Activated CD4-positive, alpha-beta T cell treated with anti-CD3 and anti-CD28 coated beads, Interleukin-2, amount 50 U/mL, for 1 hour (primary cell): ENCODE measurements at regions not wholly inside any gene's neighbourhood (a gene's known extent, or its start where the extent isn't known, plus 50 kb on each side); places are given as distances from the start of the nearest gene placed in this dataset.
"Not testable (repeated sequence)": the region's sequence is repeated elsewhere in the genome, so short reads cannot be mapped to it uniquely, and the experiment has no call there.

Experiments
- DNase-seq: peaks from one replicate; pipeline ENCODE4 v3.0.0-alpha.2; 2020

DNA sequence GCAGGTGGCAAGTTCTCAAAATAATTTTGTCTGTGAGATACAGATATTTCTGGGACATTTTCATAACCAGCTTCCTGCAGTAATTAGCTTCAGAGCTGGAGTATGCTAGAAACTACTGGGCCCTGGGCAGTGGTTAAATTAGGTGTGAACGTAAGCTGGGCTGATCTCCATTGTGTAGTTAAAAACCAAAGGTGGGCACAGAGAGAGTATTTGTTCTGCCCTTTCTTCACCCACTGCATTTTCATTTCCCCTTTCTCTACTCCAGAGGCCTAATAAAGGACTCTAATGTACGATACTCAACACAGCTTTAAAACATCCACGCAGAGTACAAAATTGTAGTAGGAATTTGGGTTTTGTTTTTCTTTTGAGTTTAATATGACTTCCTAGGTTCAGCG, 252.7 kb downstream of the SPRY1 start:
- DNase-seq: no peak

DNA sequence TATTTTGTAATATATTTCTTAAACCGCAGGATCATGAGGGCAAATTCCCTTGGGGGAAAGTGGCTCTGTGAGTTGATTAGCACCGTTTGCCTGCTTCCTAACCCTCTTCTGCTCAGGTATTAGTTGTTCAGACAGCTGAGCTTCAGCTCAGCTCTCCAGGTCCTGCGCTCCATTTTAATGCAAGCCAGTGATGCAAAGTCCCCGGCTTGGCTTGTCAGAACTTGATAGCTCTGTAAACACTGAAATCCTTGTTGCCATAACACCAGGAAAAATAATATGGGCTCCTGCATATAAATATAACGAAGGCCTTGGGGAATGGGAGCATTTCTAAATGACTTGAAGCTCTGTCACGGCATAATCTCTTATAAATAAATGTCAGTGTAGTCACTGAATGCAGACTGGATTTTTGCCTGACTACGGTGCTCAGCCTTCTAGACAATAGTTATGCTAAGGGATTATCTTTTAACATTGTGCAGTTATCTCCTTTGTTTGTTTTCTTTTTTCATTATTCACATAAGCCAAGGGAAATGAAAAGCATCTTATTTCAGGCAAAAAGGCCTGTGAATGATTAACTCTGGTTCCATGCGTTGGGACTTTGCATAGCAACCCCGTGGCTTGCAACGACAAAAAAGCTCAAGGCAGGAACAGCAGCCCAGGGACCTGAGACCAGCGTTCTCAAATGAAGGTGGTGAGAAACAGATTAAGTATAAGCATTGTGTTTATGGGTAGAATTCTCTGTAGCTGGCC, 253.2 kb downstream of the SPRY1 start:
- DNase-seq: no peak

DNA sequence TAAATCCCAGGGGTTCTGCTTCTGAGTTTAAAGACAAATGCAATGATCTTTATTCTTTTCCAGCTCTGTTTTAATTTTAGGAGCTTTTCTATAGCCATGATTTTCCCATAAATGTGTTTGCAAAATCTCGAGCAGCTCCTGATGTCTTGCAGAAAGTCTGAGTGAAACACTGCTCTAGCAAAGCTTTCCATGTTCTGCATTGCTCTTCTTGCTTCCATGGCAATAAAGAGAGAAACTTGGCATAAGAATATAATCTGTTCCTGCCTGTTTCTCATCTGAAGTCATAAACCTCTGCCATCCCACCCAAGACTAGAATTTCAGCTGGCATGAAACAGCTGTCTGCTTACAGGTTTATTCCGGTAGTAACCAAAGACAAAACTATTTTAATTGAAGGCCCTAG, 254.5 kb downstream of the SPRY1 start:
- no peak for DNase-seq

DNA sequence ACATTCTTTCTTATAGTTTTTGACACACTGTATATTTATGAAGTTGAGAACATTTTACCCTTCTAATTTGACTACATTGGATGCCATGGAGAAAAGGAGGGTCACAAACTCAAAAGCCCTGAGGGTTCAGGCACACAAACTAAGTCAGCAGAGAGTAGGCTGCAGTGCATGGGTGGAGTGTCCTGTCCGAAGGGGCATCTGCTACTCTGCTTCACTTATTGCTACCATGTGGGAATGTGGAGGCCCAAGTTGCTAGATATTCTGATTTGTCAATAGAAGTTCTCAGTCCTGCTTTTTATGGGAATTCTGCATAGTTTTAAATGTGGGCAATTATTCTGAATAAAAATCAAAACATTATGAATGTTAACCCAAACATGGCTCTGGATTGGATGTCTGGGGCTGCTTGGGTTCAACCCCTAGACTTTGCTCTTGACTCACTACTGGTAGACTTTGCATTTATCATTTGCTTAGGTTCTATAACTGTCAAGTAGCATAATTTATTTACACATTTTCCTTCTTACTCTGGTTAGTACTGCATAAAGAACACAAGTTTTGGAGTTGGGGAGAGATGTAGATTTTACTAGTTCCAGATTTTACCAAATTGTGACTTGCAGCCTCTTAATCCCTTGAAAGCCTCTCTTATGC, 255.1 kb downstream of the SPRY1 start:
- no peak for DNase-seq

DNA sequence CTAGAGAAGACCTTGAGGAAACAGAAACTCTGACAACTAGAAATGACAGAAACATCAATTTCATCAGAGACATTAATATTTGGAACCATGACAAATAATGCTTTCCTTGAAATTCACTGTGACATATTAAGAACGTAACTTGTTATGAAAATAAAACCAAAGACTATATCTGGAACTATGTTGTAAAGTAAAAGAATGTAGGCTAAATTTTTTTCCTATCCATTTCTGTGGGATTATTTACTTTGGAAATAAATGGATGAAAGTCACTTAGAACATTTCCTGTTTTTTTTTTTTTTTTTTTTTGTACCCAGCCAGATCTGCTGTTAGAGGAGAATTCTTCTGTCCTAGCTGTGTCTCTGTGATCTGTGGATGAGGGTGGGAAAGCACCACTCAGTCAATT, 255.9 kb downstream of the SPRY1 start:
- no peak for DNase-seq

DNA sequence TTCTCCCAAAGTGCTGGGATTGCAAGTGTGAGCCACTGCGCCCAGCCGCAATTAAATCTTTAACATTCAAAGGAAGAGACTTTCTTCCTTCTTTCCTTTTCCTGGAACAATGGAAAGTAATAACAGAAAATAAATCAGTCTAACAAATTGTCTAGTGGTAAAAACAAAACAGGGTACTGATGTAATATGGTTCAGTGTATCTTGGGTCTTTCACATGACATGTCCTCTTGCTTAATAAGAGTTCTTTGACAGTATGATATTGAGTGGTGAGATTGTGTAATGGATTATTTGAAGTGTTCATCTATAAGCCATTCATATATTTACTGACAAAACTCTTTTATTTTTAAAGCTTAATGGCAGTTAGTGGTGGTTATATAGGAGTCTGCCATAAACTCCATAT, 256.6 kb downstream of the SPRY1 start:
- DNase-seq: no peak

DNA sequence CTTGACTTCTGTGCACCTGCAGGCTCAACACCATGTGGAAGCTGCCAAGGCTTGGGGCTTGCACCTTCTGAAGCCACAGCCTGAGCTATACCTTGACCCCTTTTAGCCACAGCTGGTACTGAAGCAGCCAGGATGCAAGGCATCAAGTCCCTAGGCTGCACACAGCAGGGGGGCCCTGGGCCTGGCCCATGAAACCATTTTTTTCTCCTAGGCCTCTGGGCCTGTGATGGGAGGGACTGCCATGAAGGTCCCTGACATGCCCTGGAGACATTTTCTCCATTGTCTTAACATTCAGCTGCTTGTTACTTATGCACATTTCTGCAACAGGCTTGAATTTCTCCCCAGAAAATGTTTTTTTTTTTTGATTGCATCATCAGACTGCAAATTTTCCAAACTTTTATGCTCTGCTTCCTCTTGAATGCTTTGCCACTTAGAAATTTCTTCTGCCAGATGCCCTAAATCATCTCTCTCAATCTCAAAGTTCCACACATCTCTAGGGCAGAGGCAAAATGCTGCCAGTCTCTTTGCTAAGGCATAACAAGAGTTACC, 260.2 kb downstream of the SPRY1 start:
- not testable (repeated sequence) for DNase-seq

DNA sequence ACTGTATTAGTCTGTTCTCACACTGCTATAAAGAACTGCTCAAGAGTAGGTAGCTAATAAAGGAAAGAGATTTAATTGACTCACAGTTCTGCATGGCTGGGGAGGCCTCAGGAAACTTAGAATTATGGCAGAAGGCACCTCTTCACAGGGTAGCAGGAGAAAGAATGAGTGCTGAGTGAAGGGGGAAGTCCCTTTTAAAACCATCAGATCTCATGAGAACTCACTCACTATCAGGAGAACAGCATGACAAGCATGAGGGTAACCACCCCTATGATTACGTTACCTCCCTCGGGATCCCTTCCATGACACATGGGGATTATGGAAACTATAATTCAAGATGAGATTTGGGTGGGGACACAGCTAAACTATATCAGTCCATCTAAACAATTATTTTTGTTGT, 261.0 kb downstream of the SPRY1 start:
- not testable (repeated sequence) for DNase-seq

DNA sequence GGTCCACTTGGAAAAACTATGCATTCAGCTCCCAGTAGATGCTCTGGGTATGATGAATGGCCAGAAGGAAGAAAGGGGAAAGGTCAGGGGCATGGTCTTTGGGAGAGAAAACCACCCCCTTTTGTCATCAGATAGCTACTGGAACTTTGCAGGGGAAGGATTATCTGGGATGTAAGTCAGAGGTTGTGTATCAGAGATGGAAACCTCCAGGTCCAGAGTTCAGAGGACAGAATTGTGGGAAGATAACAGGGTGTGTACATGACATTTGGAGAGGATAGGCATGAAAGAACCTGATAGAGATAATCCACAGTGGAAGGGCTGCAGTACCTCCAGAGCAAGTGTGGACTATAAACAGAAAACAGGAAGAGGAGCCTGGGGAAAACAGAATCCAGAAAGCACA, 262.7 kb downstream of the SPRY1 start:
- DNase-seq: no peak

DNA sequence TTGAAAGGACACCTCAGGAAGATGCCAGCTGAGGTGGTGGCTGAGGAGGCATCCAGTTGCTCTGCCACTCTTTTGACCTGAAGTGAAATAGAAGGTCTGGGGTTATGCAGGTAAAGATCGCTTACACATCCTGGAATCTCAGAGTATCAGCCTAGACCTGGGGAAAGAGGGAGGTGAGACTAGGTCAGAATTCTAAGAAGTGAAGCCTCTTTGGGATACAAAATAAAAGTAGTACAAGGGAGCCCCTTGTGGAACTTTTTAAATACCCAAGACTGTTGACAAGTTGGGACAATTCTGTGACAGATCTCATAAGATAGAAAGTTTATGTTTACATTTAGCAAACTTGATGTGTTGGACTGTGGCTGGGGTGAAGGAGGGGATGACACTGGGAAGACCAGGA, 263.1 kb downstream of the SPRY1 start:
- DNase-seq: no peak

DNA sequence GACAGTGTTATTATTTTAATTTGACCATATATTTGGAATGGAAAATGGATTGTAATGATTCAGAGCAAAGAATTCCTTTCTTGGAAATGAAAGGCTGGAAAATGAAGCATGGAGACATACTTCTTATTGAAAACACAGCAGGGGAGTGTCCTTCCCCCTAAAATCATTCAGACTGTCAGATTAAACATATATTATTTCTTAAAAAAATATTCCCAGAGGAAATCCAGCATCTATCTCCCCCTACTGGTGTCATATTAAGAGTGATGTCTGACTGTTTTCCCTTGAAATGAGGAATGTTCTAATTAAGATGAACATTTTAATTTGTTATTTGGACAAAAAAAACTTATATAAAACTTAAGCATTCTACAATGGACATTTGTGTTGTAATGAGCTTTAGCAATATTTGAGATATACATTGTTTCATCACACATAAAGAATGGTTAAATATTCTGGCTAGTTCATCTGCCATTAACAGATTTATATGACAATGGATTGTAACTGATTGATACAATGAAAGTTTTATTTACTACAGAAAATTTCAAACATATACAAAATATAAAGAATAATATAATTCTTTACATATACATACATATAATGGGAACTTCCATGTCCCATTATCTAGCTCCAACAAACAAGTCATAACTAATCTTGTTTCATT, 264.6 kb downstream of the SPRY1 start:
- no peak for DNase-seq

DNA sequence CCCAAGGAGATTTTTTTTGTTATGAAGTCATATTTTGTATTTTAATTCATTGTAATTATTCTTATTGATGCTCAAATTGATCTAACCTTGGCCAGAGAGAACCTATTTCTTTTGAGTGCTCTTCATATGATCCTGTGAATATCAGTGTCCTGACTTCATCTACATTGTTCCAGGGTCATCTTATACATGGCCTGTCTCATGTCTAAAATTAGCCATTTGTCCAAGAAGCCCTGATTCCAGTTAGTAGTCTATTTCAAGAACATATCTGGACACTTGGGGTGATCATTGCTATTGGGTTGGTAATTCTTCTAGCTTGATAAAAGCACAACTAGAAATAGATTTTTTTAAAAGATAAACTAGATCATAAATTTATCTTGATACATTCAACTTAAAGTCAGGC, 266.2 kb downstream of the SPRY1 start:
- no peak for DNase-seq

DNA sequence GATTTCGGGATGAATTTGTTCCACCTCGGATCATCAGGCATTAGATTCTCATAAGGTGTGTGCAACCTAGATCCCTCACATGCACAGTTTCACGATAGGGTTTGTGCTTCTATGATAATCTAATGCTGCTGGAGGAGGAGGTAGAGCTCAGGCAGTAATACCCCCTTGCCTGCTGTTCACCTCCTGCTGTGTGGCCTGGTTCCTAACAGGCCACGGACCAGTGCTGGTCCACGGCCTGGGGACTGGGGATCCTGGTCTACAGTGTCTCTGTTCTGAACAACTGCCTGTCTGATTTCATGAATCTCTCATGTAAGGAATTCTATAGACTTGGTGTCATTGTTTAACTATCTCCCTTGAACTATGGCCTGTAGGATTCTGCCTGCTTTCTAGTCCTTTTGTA, 269.9 kb downstream of the SPRY1 start:
- no peak for DNase-seq

DNA sequence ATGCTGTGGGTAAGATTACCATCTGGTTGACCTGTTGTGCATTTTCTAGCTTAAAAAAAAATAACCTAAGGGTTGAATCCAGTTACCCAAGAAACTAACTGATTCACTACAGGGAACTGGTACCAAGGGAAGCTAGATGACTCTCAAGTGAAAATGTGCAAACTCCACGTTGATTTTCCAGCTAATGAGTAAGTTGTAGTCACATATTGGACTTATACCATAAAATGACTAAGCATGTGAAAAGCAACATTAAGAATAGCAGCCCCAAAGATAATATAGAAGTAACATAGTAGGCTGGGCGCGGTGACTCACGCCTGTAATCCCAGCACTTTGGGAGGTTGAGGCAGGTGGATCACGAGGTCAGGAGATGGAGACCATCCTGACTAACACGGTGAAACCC, 270.9 kb downstream of the SPRY1 start:
- DNase-seq: no peak

DNA sequence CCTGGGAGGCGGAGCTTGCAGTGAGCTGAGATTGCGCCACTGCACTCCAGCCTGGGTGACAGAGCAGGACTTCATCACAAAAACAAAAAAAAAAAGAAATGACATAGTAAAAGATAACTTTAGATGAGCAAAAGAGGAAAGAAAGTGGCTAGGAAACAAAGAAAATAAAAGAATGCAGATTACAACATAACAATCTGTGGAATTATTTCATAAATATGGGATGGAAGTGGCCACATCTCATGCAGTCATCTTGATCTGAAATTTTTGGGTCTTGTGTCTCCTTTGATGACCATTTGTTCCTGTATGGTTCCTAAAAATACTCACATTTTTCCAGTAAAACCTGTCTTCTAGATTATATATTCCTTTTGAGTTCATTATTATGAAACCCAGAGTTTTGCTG, 271.4 kb downstream of the SPRY1 start:
- DNase-seq: no peak

DNA sequence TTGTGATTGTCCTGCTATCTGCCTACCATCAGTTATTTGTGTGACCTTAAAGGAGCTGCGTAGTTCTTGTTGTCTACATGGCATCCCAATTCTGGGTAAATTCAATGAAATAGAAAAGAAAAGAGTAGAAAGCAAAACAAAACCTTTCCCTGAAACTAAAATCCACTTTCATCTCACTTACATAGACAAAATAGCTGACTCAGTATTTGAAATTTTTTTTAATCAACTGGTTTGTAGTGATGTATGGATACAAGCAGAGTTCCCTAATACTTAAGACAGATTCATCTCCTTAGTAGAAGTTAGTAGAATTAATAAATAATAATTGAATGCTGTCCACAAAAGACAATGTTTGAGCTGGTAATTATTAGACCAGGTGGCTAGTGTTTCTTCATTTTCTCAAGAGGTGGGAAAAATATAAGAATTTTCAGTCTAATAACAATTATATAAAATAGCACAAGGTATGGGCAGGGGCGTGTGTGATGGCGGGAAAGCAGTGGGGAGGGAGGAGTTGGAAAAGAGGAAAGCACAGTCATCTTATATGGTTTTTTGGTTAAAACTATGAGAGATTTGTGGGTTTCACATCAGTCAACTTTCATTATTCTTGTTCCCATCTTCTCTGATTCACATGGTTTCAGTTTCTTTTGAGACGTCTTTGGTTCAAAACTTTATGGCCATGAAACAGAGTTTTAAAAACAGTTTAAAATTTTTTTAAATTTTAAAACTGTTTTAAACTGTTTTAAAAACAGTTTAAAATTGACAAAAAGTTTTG, 275.2 kb downstream of the SPRY1 start:
- DNase-seq: no peak

DNA sequence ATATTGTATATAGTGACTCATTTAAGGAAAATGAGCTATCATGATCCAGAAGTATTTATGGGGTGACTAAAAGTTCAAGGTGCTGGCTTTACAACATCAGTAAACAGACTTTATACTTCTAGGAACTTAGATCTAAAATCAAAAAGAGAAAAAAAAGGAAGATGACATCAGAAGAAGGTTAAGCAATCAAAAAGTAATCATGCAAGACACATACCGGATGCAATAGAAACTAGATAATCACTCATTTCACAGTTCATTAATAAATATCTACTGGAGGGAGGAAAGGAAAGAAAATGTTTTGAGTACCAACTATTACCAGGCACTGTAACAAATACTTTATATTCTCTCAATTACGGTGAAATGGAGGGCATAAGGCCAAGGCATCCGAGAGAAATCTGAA, 276.4 kb downstream of the SPRY1 start:
- DNase-seq: no peak

DNA sequence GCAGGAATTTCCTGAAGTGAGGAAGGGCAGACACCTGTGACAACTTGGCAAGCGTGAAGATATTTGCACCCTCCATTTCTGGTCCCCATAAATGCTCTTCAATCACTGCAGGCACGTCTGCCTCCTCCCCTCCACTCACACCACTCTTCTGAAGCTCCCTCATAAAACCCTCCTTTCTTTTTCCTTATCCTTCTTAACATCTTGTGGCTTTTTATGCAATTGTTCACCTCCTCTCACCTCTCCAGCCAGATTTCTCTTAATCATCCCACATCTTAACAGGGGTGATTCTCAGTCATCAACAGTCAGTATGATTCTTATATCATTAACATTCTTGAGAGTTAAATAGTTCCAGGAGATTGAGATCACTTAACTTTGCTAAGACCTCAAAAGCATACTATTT, 277.4 kb downstream of the SPRY1 start:
- DNase-seq: no peak

DNA sequence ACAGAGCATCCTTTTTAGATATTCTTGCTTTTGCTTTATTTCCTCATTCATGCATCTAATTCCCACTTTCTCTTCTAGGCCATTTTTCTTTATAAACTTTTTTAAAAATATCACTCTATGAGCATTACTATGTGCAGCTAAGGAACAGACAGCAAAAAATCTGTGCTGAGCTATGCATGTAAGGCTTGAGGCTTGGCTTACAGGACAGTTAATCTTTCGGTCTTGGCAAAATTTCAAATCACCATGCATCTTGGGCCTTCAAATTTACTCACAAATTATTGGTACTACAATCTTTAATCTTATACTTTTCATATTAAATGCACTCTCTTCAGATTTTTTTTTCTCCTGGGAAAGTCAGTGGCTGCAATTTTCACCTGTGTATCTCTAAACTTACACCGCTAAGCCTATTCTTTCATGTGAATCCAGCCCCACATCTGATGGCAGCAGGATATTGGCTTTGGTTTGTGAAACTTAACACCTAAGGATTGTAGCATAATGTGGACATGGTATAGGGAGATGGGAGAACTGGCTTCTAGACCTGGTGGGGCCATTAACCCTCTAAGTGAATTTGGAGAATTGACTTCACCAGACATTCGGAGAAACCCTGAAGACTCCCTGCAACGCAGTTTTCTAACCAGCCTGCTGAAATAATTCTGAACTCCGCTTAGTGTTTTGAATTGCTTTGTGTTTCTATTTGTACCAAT, 278.3 kb downstream of the SPRY1 start:
- no peak for DNase-seq

DNA sequence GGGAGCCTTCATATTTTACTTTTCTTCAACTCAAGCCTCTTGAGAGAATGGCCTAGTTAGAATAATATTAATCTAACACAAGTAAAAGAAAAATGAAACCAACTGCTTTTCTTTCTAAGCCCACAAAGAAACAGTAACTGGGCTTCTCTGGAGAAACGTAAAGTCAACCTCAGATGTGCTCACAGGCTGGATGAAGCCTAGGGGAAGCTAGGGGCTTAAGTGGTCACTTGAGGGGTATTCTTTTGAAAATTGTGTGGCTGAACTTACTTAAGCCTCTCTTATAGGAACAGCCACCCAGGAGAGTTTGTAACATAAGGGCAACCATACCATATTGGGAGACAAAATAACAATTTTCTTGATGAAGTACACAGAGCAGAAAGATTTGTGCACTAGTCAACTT, 279.0 kb downstream of the SPRY1 start:
- DNase-seq: no peak

DNA sequence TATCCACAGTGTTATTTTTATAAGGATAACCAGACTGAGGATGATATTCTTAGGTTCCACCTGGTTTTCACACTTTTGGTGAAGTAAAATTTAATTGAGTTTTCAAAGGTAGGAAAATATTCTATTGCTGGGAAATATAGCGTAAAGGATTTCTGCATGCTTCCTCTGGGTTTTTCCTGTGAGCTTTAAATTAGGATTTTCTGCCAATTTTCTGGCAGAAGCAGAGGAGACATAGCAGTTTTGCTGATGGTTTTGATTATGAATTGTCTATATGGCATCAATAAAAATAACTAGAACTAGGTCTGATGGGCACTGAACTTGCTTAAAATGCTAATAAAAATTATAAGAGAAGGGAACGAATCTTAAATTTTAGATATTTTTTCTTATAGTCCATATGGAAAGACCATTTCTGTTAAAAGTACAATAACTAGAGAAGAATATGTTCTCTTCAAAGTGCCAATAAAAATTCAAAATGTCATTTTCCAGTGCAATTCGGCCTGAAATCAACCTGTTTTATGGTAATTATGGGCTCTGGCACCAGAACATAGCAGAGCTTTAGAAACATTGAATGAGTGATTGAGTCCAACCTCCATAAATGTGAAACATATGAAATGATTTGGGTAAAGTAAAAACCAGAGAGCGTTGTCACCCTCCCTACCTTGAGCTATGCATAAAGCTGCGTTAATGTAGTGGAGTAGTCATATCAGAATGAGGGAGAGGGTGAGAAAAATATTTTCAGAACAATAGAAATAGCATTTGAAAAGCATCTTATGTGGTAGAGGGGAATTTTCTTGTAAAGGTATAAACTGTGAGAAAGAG, 279.7 kb downstream of the SPRY1 start:
- no peak for DNase-seq

DNA sequence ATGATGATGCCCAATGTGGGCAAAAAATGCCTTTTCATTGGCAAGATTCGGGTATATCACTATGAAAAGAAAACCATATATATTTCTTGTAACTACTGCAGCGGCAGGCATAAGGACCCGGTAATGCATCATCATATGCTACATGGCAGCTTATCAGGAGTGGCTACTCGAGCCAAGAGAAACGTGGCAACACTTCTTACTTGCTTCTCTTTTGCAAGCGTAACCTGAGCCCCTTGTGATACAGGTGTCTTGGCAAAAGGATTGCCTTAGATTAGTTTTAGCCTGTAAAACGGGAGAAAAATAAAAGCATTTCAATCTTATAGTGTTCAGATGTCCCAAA, 280.3 kb downstream of the SPRY1 start:
- DNase-seq: no peak
